Kidney epithelial cell (primary cell): ENCODE measurements at regions not wholly inside any gene's neighbourhood (a gene's known extent, or its start where the extent isn't known, plus 50 kb on each side); places are given as distances from the start of the nearest gene placed in this dataset.

Experiments used
- DNase-seq: peaks from one replicate; pipeline ENCODE4 v3.0.0-alpha.2; 2010; ENCODE audit warnings: low read depth
- H3K27me3 ChIP-seq: 2 replicates; pipeline ENCODE4 v1.6.0; 2011; ENCODE audit warnings: low read length; ENCODE audit not compliant: control insufficient read depth, insufficient read depth
- H3K36me3 ChIP-seq: 2 replicates; pipeline ENCODE4 v1.5.1; 2011; ENCODE audit warnings: low read length; ENCODE audit not compliant: control insufficient read depth, insufficient read depth
- H3K4me3 ChIP-seq: 2 replicates; pipeline ENCODE4 v1.5.1; 2011; ENCODE audit warnings: low read depth, mild to moderate bottlenecking, control low read depth, low read length
- CTCF ChIP-seq: IDR thresholded peaks from 2 replicates; pipeline ENCODE4 v1.5.1; 2011; ENCODE audit warnings: mild to moderate bottlenecking, moderate library complexity, low read length, control low read depth, inconsistent platforms; ENCODE audit not compliant: insufficient read depth, poor library complexity, severe bottlenecking

- TF ChIP-seq CTCF: no peak
- no peak overlapping the region for H3K4me3 ChIP-seq
- H3K27me3 ChIP-seq: no peaks in the 10 kb centered on the region
- no peaks in the 10 kb centered on the region for H3K36me3 ChIP-seq
- no peak for DNase-seq
Measured at GRCh38 chr5:110909415-110909814, 162.1 kb upstream of the TSLP start.

DNA sequence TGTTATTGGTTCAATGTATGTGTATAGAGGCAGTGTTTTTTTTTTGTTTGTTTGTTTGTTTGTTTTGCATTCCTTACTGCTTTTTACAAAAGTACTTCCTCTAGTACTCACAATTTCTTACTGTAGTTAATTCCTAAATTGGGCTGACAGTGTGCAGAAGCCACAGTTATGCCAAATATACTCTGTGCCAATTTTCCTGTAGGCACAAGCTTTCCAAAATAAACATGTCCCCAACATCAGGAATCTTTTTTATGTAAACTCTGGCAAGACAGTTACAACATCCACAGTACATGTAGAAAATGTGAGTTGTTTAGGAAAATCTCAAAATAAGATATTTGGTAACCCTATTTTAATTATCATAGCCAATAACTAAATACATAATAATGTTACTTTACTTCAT lies 161.6 kb upstream of the TSLP start:
- H3K4me3 ChIP-seq: no peak overlapping the region
- no peaks in the 10 kb centered on the region for H3K27me3 ChIP-seq
- no peak for DNase-seq
- H3K36me3 ChIP-seq: no peaks in the 10 kb centered on the region
- TF ChIP-seq CTCF: no peak

GRCh38 chr5:110913221-110913620 lies 158.3 kb upstream of the TSLP start:
- no peaks in the 10 kb centered on the region for H3K27me3 ChIP-seq
- DNase-seq: no peak
- TF ChIP-seq CTCF: no peak
- H3K4me3 ChIP-seq: no peak overlapping the region
- H3K36me3 ChIP-seq: no peaks in the 10 kb centered on the region

- TF ChIP-seq CTCF: no peak
- H3K27me3 ChIP-seq: no peaks in the 10 kb centered on the region
- no peaks in the 10 kb centered on the region for H3K36me3 ChIP-seq
- peak; percentile 54 for DNase-seq
- no peak overlapping the region for H3K4me3 ChIP-seq
Measured at GRCh38 chr5:110916381-110917049, 155.0 kb upstream of the TSLP start.

- Histone ChIP-seq H3K27me3 (no peaks in the 10 kb centered on the region), H3K36me3 (no peaks in the 10 kb centered on the region), H3K4me3 (no peak overlapping the region)
- TF ChIP-seq CTCF: no peak
- DNase-seq: no peak
Measured at GRCh38 chr5:110917161-110917875, 154.2 kb upstream of the TSLP start.
